K562 (cell line): ENCODE measurements at regions not wholly inside any gene's neighbourhood (a gene's known extent, or its start where the extent isn't known, plus 50 kb on each side); places are given as distances from the start of the nearest gene placed in this dataset.

ENCODE experiments used
- ATAC-seq: fragments of 200-7000 bp; cut with Tn5 transposase; 3 replicates; pipeline ENCODE4 v1.9.1; 2020; ENCODE audit warnings: moderate library complexity
- BruUV-seq: library from RNA; stranded (reverse); fragments of 400-500 nt; replicated peaks from 2 replicates; lab custom pipeline; 2021; lab: Mats Ljungman, UMichigan
- CTCF ChIA-PET: fragments of 300-600 bp; formaldehyde crosslinking; extraction: SDS; loops from one replicate; lab custom pipeline; 2021; ENCODE audit warnings: low intra/inter-chr PET ratio; lab: Yijun Ruan, JAX
- POLR2A ChIA-PET: fragments of 300-600, 350-650 bp; sonication (Branson Sonifier 250); formaldehyde crosslinking; extraction: SDS; loops from one replicate; lab custom pipeline; 2021; ENCODE audit warnings: antibody characterized with exemption, inconsistent platforms; lab: Yijun Ruan, JAX
- DNase-seq, 4 experiments: peaks; one replicate each; pipeline versions ENCODE4 v3.0.0 to v3.0.0-alpha.2; 2011 to 2018; ENCODE audit warnings: low spot score in 3 of 4, mixed read lengths in 3 of 4; ENCODE audit errors: extremely low read depth in 1 of 4
- FAIRE-seq: peaks from 2 replicates; lab custom pipeline; 2011; peaks lifted over from hg19 to GRCh38; lab: Jason Lieb, UNC
- H2AFZ ChIP-seq: 2 replicates; pipeline ENCODE4 v1.6.0; 2011; ENCODE audit warnings: low read depth, low read length, control low read depth, inconsistent platforms
- H3K27ac ChIP-seq: fragments of 200-600 bp; 3 replicates; pipeline ENCODE4 v1.8.0; 2011; ENCODE audit warnings: low read depth, mild to moderate bottlenecking, control low read depth, inconsistent platforms, low read length, moderate library complexity, mixed read lengths; ENCODE audit errors: extremely low read depth
- H3K27me3 ChIP-seq, 2 experiments: fragments of 300-600 bp in 1 of 2; 2 replicates in 1 of 2; 3 replicates in 1 of 2; pipeline versions ENCODE4 v1.6.0 to v1.8.0; 2011; ENCODE audit warnings: inconsistent platforms in 2 of 2, low read length in 2 of 2, mild to moderate bottlenecking in 1 of 2, mixed read lengths in 1 of 2, moderate library complexity in 1 of 2; ENCODE audit not compliant: control insufficient read depth in 2 of 2, insufficient read depth in 2 of 2
- H3K36me3 ChIP-seq: fragments of 300-600 bp; 3 replicates; pipeline ENCODE4 v1.8.0; 2011; ENCODE audit warnings: mild to moderate bottlenecking, low read length, inconsistent platforms; ENCODE audit not compliant: control insufficient read depth, insufficient read depth
- H3K4me1 ChIP-seq, 2 experiments: fragments of 200-600 bp in 1 of 2; replicated peaks in 1 of 2; 2 replicates in 1 of 2; 3 replicates in 1 of 2; pipeline versions ENCODE4 v1.5.1 to v1.8.0; 2011; ENCODE audit warnings: inconsistent platforms in 2 of 2, low read length in 2 of 2, mild to moderate bottlenecking in 1 of 2, mixed read lengths in 1 of 2, moderate library complexity in 1 of 2; ENCODE audit not compliant: control insufficient read depth in 2 of 2, insufficient read depth in 2 of 2
- H3K4me2 ChIP-seq: 2 replicates; pipeline ENCODE4 v1.6.1; 2011; ENCODE audit warnings: low read length, control low read depth, inconsistent platforms, mixed read lengths; ENCODE audit not compliant: insufficient read depth
- H3K4me3 ChIP-seq: fragments of 200-600 bp; sonication (generic), shearing (Covaris generic); 2 replicates; pipeline ENCODE4 v1.5.1; 2016; ENCODE audit warnings: control low read depth, inconsistent platforms
- H3K79me2 ChIP-seq: fragments of 200-600 bp; 3 replicates; pipeline ENCODE4 v1.8.0; 2011; ENCODE audit warnings: low read length, inconsistent platforms; ENCODE audit not compliant: control insufficient read depth, insufficient read depth
- H3K9ac ChIP-seq, 2 experiments: 2 replicates each; pipeline versions ENCODE4 v1.6.0 to v1.6.1; 2011; ENCODE audit warnings: low read depth in 2 of 2, low read length in 2 of 2, control low read depth in 1 of 2, inconsistent platforms in 1 of 2, mild to moderate bottlenecking in 1 of 2, mixed read lengths in 1 of 2; ENCODE audit not compliant: insufficient read depth in 1 of 2
- H3K9me1 ChIP-seq: one replicate; pipeline ENCODE4 v1.6.0; 2011; ENCODE audit warnings: inconsistent platforms, mild to moderate bottlenecking, low read length, moderate library complexity; ENCODE audit not compliant: control insufficient read depth, insufficient read depth
- H3K9me3 ChIP-seq: replicated peaks from 2 replicates; pipeline ENCODE4 v1.5.1; 2011; ENCODE audit warnings: low read depth, low read length, inconsistent platforms; ENCODE audit not compliant: control insufficient read depth, insufficient read depth
- H4K20me1 ChIP-seq: replicated peaks from 2 replicates; pipeline ENCODE4 v1.6.1; 2011; ENCODE audit warnings: low read length, inconsistent platforms, mixed read lengths; ENCODE audit not compliant: control insufficient read depth, insufficient read depth
- ARHGAP35 ChIP-seq: fragments of 450-650 bp; IDR thresholded peaks from 2 replicates; pipeline ENCODE4 v1.6.1; 2018; ENCODE audit not compliant: partially characterized antibody
- DMBX1 ChIP-seq: fragments of 250-450 bp; sonication (Bioruptor Pico); IDR thresholded peaks from 2 replicates; pipeline ENCODE4 v1.8.0; 2022; ENCODE audit warnings: inconsistent platforms, mild to moderate bottlenecking, moderate library complexity, borderline replicate concordance
- IRF9 ChIP-seq: fragments of 450-650 bp; IDR thresholded peaks from 2 replicates; pipeline ENCODE4 v1.6.1; 2016; ENCODE audit warnings: missing biosample characterization, missing genetic modification characterization
- MAZ ChIP-seq, 2 experiments: fragments of 450-650 bp in 1 of 2; sonication (generic) in 1 of 2; formaldehyde crosslinking; IDR thresholded peaks in 1 of 2; conservative IDR thresholded peaks in 1 of 2; 2 replicates each; pipeline versions ENCODE4 v1.4.0 to v1.5.0; 2020; ENCODE audit warnings: mild to moderate bottlenecking in 1 of 2, missing genetic modification reagents in 1 of 2
- NEUROD1 ChIP-seq: fragments of 150-350 bp; IDR thresholded peaks from 2 replicates; pipeline ENCODE4 v1.6.1; 2014; ENCODE audit warnings: borderline replicate concordance, low read length, low read depth; ENCODE audit not compliant: partially characterized antibody
- POLR2A ChIP-seq: fragments of 450-650 bp; conservative IDR thresholded peaks from 2 replicates; pipeline ENCODE4 v1.6.1; 2016
- PRPF4 ChIP-seq: fragments of 200-400 bp; formaldehyde crosslinking; IDR thresholded peaks from one replicate; pipeline ENCODE4 v1.6.1; 2017; ENCODE audit warnings: low read length, low read depth, mild to moderate bottlenecking; ENCODE audit not compliant: insufficient read depth, poor library complexity, severe bottlenecking
- ZNF224 ChIP-seq: sonication (generic); formaldehyde crosslinking; IDR thresholded peaks from 2 replicates; pipeline ENCODE4 v1.8.0; 2022; ENCODE audit warnings: mild to moderate bottlenecking, missing genetic modification reagents
- ZNF76 ChIP-seq: fragments of 250-450 bp; sonication (Bioruptor Pico); IDR thresholded peaks from 2 replicates; pipeline ENCODE4 v1.4.0; 2020; ENCODE audit warnings: mild to moderate bottlenecking, moderate library complexity, borderline replicate concordance
- WGBS: fragments of 100-300 bp; shearing (Covaris generic); methylation state at CpG from one replicate; pipeline ENCODE4 v1.1.6; 2016; ENCODE audit warnings: low coverage, mixed read lengths; ENCODE audit not compliant: insufficient coverage; ENCODE audit errors: missing lambda C conversion rate; 5-methylcytosine and 5-hydroxymethylcytosine counted together
- in situ Hi-C: fragments of 300-500 bp; cut with MboI; formaldehyde crosslinking; loops from 4 replicates; pipeline ENCODE4 v1.15.0; 2018; ENCODE audit warnings: inconsistent platforms, mixed read lengths
- intact Hi-C: fragments of 100-400 bp; cut with micrococcal nuclease; formaldehyde crosslinking; loops from 2 replicates; pipeline ENCODE4 v1.14.2; 2022
- TF ChIP-seq, protein P1 (sequence below): fragments of 450-650 bp; formaldehyde crosslinking; IDR thresholded peaks from 2 replicates; pipeline ENCODE4 v1.4.0; 2020; ENCODE audit warnings: mild to moderate bottlenecking, moderate library complexity

DNA sequence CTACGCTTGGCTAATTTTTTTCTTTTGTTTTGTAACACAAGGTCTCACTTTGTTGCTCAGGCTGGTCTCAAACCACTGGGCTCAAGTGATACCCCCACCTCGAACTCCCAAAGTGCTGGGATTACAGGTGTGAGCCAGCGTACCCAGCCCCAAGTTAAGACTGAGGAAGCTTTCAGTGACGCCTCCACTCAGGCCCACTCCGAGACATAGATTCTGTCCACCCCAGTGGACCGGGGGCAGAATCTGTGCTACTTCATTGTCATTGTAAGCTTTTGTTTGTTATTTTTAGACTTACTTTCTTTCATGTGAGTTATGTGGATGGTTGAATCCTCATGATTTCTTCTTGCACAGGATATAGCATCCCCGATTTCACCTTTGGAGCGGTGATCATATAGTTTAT lies 156.9 kb upstream of the TSHZ3 start (continued):
- no peak for TF ChIP-seq IRF9 (tag)
- TF ChIP-seq DMBX1 (CRISPR knock-in tag), result no peak

DNA sequence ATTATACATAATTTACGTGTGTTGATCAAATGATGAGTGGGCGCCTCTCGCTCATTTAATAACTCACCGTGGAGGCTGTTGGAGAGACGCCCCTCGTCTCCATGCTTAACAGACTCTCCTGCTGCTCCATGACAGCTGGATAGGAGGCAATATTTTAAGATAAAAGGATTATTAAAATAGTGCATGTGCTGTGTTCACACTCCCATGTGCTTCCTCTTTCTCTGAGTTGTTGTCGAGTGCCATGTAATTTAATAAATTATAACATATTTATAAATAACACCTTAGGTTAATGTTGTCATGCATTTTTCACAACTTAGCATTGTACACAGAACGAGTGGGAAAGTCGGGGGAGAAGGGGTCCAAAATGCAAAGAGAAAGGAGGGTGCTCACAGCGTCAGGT lies 161.4 kb upstream of the TSHZ3 start:
- no TSS peak for BruUV-seq
- ChIA-PET POLR2A (no interaction called here), CTCF (no interaction called here)
- Histone ChIP-seq H3K36me3 (no peaks in the 10 kb centered on the region), H3K27me3 (no peaks in the 10 kb centered on the region), H3K27ac (no peak overlapping the region), H3K4me2 (no peak overlapping the region), H3K79me2 (no peaks in the 10 kb centered on the region), H3K9me3 (no peaks in the 10 kb centered on the region), H2AFZ (no peak overlapping the region), H3K4me1 (no peaks in the 10 kb centered on the region), H3K9me1 (no peaks in the 10 kb centered on the region), H3K4me3 (no peak overlapping the region), H4K20me1 (no peaks in the 10 kb centered on the region; the same call in 1 of the 2 replicates), H3K9ac (no peak overlapping the region)
- ATAC-seq (no peak), FAIRE-seq (no peak), DNase-seq (no peak)
- in situ Hi-C loops (no loop called here), intact Hi-C loops (no loop called here)
- TF ChIP-seq ZNF224 (no peak), POLR2A (no peak), MAZ (CRISPR knock-in tag; conservative IDR thresholded peaks at IDR 0.05 in 1 of 2, IDR thresholded peaks at IDR 0.05 in 1 of 2) (no peak), PRPF4 (no peak), NEUROD1 (no peak), ZNF76 (CRISPR knock-in tag) (no peak), ARHGAP35 (no peak)
- TF ChIP-seq, protein P1, sequence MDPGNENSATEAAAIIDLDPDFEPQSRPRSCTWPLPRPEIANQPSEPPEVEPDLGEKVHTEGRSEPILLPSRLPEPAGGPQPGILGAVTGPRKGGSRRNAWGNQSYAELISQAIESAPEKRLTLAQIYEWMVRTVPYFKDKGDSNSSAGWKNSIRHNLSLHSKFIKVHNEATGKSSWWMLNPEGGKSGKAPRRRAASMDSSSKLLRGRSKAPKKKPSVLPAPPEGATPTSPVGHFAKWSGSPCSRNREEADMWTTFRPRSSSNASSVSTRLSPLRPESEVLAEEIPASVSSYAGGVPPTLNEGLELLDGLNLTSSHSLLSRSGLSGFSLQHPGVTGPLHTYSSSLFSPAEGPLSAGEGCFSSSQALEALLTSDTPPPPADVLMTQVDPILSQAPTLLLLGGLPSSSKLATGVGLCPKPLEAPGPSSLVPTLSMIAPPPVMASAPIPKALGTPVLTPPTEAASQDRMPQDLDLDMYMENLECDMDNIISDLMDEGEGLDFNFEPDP, result no peak
- WGBS, result under 1% methylated on average over 10 of the region's 10 CpGs
